ENCODE measurements at regions not wholly inside any gene's neighbourhood (a gene's known extent, or its start where the extent isn't known, plus 50 kb on each side); places are given as distances from the start of the nearest gene placed in this dataset.

- TF ChIP-seq CTCF (IDR thresholded peaks at IDR 0.05), result no peak
- TF ChIP-seq EZH2 (IDR thresholded peaks at IDR 0.05), result no peak
- no peak for TF ChIP-seq EZH2phosphoT487 (IDR thresholded peaks at IDR 0.05)
These were observed 72.3 kb downstream of the CMPK2 start for GRCh38 chr2:6793371-6793770.

Data from neural progenitor cell (in vitro differentiated cells).